H1 (cell line): ENCODE measurements at regions not wholly inside any gene's neighbourhood (a gene's known extent, or its start where the extent isn't known, plus 50 kb on each side); places are given as distances from the start of the nearest gene placed in this dataset.

Source experiments
- CBX8 ChIP-seq: fragments of 300-800, 300-1000 bp; sonication (generic); IDR thresholded peaks from 2 replicates; pipeline ENCODE4 v1.7.1; 2016; ENCODE audit warnings: low read depth, low read length, borderline replicate concordance
- CREB1 ChIP-seq: IDR thresholded peaks from 2 replicates; pipeline ENCODE4 v1.6.1; 2012; ENCODE audit warnings: inconsistent platforms
- NANOG ChIP-seq: IDR thresholded peaks from 2 replicates; pipeline ENCODE4 v1.6.1; 2011; ENCODE audit warnings: low read length, low read depth, mild to moderate bottlenecking, inconsistent platforms; ENCODE audit not compliant: insufficient read depth, poor library complexity, severe bottlenecking
- POU5F1 ChIP-seq: IDR thresholded peaks from 2 replicates; pipeline ENCODE4 v1.6.1; 2011; ENCODE audit warnings: low read depth, mild to moderate bottlenecking, low read length, moderate library complexity
- RAD21 ChIP-seq, 2 experiments: IDR thresholded peaks in 1 of 2; conservative IDR thresholded peaks in 1 of 2; 2 replicates each; pipeline ENCODE4 v1.6.1; 2011; ENCODE audit warnings: low read depth in 2 of 2, low read length in 2 of 2, improper control_type of control experiment in 1 of 2, inconsistent platforms in 1 of 2, mild to moderate bottlenecking in 1 of 2, moderate library complexity in 1 of 2
- RFX5 ChIP-seq: IDR thresholded peaks from 2 replicates; pipeline ENCODE4 v1.6.1; 2011; ENCODE audit warnings: low read depth, low read length, improper control_type of control experiment, borderline replicate concordance
- TF ChIP-seq, protein P1 (sequence below): IDR thresholded peaks from 2 replicates; pipeline ENCODE4 v1.6.1; 2012; ENCODE audit warnings: low read length, inconsistent platforms

DNA sequence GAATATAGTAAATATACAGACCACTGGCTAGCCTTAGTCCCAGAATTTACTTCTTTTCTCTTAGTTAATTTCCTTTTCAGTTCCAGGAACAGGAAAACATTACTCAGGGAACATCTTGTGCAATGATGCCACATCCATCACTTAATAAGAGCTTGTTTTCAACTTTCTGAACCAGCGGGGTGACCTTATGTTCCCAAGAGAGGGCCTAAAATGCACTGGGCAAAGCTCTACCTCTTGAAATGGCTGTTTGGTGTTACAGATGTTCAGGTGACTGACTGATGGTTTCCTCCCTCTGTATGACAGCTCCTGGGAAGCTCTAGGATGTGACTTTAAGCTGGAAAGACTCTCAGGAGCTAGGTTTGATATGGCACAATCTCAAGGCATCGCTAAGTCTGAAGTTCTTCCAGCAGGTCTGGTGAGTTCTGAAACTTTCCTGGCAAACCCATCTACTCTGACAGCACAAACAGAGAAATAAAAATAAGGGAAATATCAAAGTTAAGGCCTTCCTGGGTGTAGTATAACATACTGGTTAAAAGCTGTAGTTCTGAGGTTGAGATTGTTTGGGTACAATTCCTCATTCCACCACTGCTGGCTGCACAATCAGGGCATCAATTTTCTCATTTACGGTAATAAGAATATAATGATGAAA, 98.6 kb downstream of the ZIC1 start (continued):
- TF ChIP-seq, protein P1, sequence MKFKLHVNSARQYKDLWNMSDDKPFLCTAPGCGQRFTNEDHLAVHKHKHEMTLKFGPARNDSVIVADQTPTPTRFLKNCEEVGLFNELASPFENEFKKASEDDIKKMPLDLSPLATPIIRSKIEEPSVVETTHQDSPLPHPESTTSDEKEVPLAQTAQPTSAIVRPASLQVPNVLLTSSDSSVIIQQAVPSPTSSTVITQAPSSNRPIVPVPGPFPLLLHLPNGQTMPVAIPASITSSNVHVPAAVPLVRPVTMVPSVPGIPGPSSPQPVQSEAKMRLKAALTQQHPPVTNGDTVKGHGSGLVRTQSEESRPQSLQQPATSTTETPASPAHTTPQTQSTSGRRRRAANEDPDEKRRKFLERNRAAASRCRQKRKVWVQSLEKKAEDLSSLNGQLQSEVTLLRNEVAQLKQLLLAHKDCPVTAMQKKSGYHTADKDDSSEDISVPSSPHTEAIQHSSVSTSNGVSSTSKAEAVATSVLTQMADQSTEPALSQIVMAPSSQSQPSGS = no peak
- no peak for TF ChIP-seq NANOG
- no peak for TF ChIP-seq RFX5
- no peak for TF ChIP-seq CBX8
- no peak for TF ChIP-seq CREB1
- TF ChIP-seq RAD21 (IDR thresholded peaks at IDR 0.05 in 1 of 2, conservative IDR thresholded peaks at IDR 0.05 in 1 of 2; ENCODE audit: low read depth in 2 of 2, low read length in 2 of 2) = no peak
- no peak for TF ChIP-seq POU5F1
